NCI-H1417 (cell line): ENCODE measurements at regions not wholly inside any gene's neighbourhood (a gene's known extent, or its start where the extent isn't known, plus 50 kb on each side); places are given as distances from the start of the nearest gene placed in this dataset.

Experiments used
- DNase-seq, 3 experiments: peaks; one replicate each; lab custom pipeline; 2025; lab: John Stamatoyannopoulos, UW

- no peak for DNase-seq
Observed at GRCh38 chr2:111652681-111653080, 231.3 kb downstream of the ANAPC1 start.

GRCh38 chr2:111653103-111653624 lies 230.8 kb downstream of the ANAPC1 start:
- no peak for DNase-seq

GRCh38 chr2:111653913-111654312 lies 230.1 kb downstream of the ANAPC1 start:
- no peak for DNase-seq

- DNase-seq, result no peak
Observed at GRCh38 chr2:111654829-111655228, 229.2 kb downstream of the ANAPC1 start.

- DNase-seq, result no peak
Observed at GRCh38 chr2:111656436-111656835, 227.6 kb downstream of the ANAPC1 start.

- no peak for DNase-seq
Observed at GRCh38 chr2:111656894-111657293, 227.1 kb downstream of the ANAPC1 start.

GRCh38 chr2:111657351-111657975 lies 226.5 kb downstream of the ANAPC1 start:
- DNase-seq, result no peak

GRCh38 chr2:111659361-111660333 lies 224.3 kb downstream of the ANAPC1 start:
- DNase-seq, result no peak

GRCh38 chr2:111660811-111661210 lies 223.2 kb downstream of the ANAPC1 start:
- no peak for DNase-seq

- DNase-seq, result no peak
Observed at GRCh38 chr2:111661286-111661940, 222.6 kb downstream of the ANAPC1 start.

GRCh38 chr2:111662039-111662770 lies 221.8 kb downstream of the ANAPC1 start:
- no peak for DNase-seq

GRCh38 chr2:111662771-111663470 lies 221.1 kb downstream of the ANAPC1 start:
- DNase-seq, result no peak

GRCh38 chr2:111663471-111664274 lies 220.3 kb downstream of the ANAPC1 start:
- DNase-seq, result no peak

- DNase-seq, result no peak
Observed at GRCh38 chr2:111664275-111664850, 219.6 kb downstream of the ANAPC1 start.

GRCh38 chr2:111665011-111665410 lies 219.0 kb downstream of the ANAPC1 start:
- DNase-seq, result no peak

GRCh38 chr2:111665551-111666116 lies 218.4 kb downstream of the ANAPC1 start:
- no peak for DNase-seq

GRCh38 chr2:111666160-111666559 lies 217.8 kb downstream of the ANAPC1 start:
- no peak for DNase-seq

- no peak for DNase-seq
Observed at GRCh38 chr2:111667001-111667400, 217.0 kb downstream of the ANAPC1 start.

- DNase-seq, result no peak
Observed at GRCh38 chr2:111667542-111668273, 216.3 kb downstream of the ANAPC1 start.
